ENCODE measurements at regions not wholly inside any gene's neighbourhood (a gene's known extent, or its start where the extent isn't known, plus 50 kb on each side); places are given as distances from the start of the nearest gene placed in this dataset.

DNA sequence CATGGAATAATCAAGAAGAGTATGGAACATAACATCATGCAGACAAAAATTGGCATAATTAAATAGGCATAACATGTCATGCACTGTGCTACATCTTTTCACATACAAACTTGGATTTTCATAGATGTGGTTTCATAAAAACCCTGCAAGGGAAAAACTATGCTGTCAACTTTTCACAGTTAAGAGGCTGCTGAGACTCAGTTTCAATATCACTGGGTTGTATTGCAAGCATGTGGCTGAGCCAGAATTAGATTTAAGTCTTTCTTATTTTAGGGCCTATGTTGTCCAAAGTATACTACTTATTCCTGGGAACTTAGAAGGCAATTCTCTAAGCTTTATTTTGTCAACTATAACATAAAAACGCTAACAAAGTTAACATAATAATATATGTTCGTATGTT lies 70.7 kb upstream of the LSAMP start:
- TF ChIP-seq CTCF (IDR thresholded peaks at IDR 0.05): no peak
- no peak for TF ChIP-seq POLR2AphosphoS5 (IDR thresholded peaks at IDR 0.05; ENCODE audit: low read depth, low read length)
- TF ChIP-seq SIN3A (IDR thresholded peaks at IDR 0.05; ENCODE audit: borderline replicate concordance, low read depth, low read length): no peak
- no peak for TF ChIP-seq RCOR1 (IDR thresholded peaks at IDR 0.05; ENCODE audit: low read length)
- no peak for TF ChIP-seq USF2 (IDR thresholded peaks at IDR 0.05; ENCODE audit: borderline replicate concordance, low read depth, low read length)
- TF ChIP-seq RFX5 (IDR thresholded peaks at IDR 0.05; ENCODE audit: low read length): no peak
- TF ChIP-seq, protein P1, sequence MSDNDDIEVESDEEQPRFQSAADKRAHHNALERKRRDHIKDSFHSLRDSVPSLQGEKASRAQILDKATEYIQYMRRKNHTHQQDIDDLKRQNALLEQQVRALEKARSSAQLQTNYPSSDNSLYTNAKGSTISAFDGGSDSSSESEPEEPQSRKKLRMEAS (IDR thresholded peaks at IDR 0.05; ENCODE audit: low read depth): no peak
- no peak for TF ChIP-seq EZH2phosphoT487 (IDR thresholded peaks at IDR 0.05; ENCODE audit: borderline replicate concordance, low read depth)
- no peak for TF ChIP-seq SMC3 (IDR thresholded peaks at IDR 0.05; ENCODE audit: low read depth, low read length)
- TF ChIP-seq, protein P2, sequence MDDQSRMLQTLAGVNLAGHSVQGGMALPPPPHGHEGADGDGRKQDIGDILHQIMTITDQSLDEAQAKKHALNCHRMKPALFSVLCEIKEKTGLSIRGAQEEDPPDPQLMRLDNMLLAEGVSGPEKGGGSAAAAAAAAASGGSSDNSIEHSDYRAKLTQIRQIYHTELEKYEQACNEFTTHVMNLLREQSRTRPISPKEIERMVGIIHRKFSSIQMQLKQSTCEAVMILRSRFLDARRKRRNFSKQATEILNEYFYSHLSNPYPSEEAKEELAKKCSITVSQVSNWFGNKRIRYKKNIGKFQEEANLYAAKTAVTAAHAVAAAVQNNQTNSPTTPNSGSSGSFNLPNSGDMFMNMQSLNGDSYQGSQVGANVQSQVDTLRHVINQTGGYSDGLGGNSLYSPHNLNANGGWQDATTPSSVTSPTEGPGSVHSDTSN (IDR thresholded peaks at IDR 0.05): no peak
- TF ChIP-seq NRF1 (IDR thresholded peaks at IDR 0.05; ENCODE audit: low read depth, low read length): no peak
- TF ChIP-seq, protein P3, sequence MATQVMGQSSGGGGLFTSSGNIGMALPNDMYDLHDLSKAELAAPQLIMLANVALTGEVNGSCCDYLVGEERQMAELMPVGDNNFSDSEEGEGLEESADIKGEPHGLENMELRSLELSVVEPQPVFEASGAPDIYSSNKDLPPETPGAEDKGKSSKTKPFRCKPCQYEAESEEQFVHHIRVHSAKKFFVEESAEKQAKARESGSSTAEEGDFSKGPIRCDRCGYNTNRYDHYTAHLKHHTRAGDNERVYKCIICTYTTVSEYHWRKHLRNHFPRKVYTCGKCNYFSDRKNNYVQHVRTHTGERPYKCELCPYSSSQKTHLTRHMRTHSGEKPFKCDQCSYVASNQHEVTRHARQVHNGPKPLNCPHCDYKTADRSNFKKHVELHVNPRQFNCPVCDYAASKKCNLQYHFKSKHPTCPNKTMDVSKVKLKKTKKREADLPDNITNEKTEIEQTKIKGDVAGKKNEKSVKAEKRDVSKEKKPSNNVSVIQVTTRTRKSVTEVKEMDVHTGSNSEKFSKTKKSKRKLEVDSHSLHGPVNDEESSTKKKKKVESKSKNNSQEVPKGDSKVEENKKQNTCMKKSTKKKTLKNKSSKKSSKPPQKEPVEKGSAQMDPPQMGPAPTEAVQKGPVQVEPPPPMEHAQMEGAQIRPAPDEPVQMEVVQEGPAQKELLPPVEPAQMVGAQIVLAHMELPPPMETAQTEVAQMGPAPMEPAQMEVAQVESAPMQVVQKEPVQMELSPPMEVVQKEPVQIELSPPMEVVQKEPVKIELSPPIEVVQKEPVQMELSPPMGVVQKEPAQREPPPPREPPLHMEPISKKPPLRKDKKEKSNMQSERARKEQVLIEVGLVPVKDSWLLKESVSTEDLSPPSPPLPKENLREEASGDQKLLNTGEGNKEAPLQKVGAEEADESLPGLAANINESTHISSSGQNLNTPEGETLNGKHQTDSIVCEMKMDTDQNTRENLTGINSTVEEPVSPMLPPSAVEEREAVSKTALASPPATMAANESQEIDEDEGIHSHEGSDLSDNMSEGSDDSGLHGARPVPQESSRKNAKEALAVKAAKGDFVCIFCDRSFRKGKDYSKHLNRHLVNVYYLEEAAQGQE (IDR thresholded peaks at IDR 0.05; ENCODE audit: low read depth, low read length): no peak
- no peak for TF ChIP-seq RXRA (IDR thresholded peaks at IDR 0.05; ENCODE audit: borderline replicate concordance, low read depth)
- TF ChIP-seq EP300 (IDR thresholded peaks at IDR 0.05; ENCODE audit: borderline replicate concordance in 1 of 2, low read depth in 1 of 2, low read length in 1 of 2): no peak

All from SK-N-SH (cell line).